ENCODE measurements at regions not wholly inside any gene's neighbourhood (a gene's known extent, or its start where the extent isn't known, plus 50 kb on each side); places are given as distances from the start of the nearest gene placed in this dataset.

GRCh38 chr9:11646831-11647230 is 1034.0 kb upstream of the PTPRD start:
- no peak for FAIRE-seq
- Histone ChIP-seq H3K4me2 (no peak overlapping the region), H3K9me3 (peaks cover 3% of the 10 kb centered on the region; the same call in 1 of the 3 replicates), H3K4me3 (no peak overlapping the region), H3K27ac (no peak overlapping the region), H3K4me1 (no peaks in the 10 kb centered on the region)
- ATAC-seq: no peak
- POLR2A ChIA-PET: no interaction called here
- no peak for DNase-seq (ENCODE audit: low read depth in 1 of 2, low spot score in 1 of 2)
- CTCF ChIA-PET: no interaction called here
- TF ChIP-seq HDAC2 (IDR thresholded peaks at IDR 0.05): no peak
- no peak for TF ChIP-seq ESRRA (IDR thresholded peaks at IDR 0.05; ENCODE audit: borderline replicate concordance, low read length)
- 87% methylated on average over 1 of the region's 1 CpG for WGBS (ENCODE audit: missing lambda C conversion rate)

DNA sequence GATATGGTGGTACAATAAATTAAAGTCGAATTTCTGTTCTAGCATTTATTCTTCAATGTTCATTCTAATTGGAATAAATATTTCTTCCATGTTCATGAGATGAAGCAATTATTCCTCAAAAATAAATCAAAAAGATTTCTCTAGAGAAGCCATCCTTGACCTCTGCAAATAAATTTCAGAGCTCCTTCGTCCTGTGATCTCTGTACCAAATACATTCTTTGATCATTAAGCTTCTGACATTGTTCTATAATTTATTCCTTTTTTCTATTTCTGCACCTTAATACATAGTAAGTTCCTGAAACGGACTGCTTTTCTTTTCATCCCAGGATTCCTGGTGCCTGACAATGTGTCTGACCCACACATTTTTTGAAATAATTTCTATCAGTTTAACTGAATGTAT is 1039.3 kb upstream of the TYRP1 start:
- ATAC-seq: no peak
- no peak for FAIRE-seq
- Histone ChIP-seq H3K27ac (no peak overlapping the region), H3K4me1 (no peaks in the 10 kb centered on the region), H3K4me3 (no peak overlapping the region), H3K9me3 (no peaks in the 10 kb centered on the region; the same call in 2 of the 3 replicates), H3K4me2 (no peak overlapping the region)
- ChIA-PET POLR2A (no interaction called here), CTCF (no interaction called here)
- no peak for DNase-seq (ENCODE audit: low read depth in 1 of 2, low spot score in 1 of 2)
- 0% methylated on average over 3 of the region's 3 CpGs for WGBS (ENCODE audit: missing lambda C conversion rate)
- no peak for TF ChIP-seq ZC3H11A (IDR thresholded peaks at IDR 0.05)
- TF ChIP-seq, protein P1, sequence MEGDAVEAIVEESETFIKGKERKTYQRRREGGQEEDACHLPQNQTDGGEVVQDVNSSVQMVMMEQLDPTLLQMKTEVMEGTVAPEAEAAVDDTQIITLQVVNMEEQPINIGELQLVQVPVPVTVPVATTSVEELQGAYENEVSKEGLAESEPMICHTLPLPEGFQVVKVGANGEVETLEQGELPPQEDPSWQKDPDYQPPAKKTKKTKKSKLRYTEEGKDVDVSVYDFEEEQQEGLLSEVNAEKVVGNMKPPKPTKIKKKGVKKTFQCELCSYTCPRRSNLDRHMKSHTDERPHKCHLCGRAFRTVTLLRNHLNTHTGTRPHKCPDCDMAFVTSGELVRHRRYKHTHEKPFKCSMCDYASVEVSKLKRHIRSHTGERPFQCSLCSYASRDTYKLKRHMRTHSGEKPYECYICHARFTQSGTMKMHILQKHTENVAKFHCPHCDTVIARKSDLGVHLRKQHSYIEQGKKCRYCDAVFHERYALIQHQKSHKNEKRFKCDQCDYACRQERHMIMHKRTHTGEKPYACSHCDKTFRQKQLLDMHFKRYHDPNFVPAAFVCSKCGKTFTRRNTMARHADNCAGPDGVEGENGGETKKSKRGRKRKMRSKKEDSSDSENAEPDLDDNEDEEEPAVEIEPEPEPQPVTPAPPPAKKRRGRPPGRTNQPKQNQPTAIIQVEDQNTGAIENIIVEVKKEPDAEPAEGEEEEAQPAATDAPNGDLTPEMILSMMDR (IDR thresholded peaks at IDR 0.05): no peak
- TF ChIP-seq RFX5 (IDR thresholded peaks at IDR 0.05): no peak
- TF ChIP-seq RCOR1 (IDR thresholded peaks at IDR 0.05; ENCODE audit: low read depth, low read length): no peak
- no peak for TF ChIP-seq TP53 (CRISPR knock-in tag; IDR thresholded peaks at IDR 0.05)
- TF ChIP-seq BHLHE40 (IDR thresholded peaks at IDR 0.05; ENCODE audit: low read depth, low read length): no peak
- TF ChIP-seq, protein P2, sequence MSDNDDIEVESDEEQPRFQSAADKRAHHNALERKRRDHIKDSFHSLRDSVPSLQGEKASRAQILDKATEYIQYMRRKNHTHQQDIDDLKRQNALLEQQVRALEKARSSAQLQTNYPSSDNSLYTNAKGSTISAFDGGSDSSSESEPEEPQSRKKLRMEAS (IDR thresholded peaks at IDR 0.05): no peak
- TF ChIP-seq, protein P3, sequence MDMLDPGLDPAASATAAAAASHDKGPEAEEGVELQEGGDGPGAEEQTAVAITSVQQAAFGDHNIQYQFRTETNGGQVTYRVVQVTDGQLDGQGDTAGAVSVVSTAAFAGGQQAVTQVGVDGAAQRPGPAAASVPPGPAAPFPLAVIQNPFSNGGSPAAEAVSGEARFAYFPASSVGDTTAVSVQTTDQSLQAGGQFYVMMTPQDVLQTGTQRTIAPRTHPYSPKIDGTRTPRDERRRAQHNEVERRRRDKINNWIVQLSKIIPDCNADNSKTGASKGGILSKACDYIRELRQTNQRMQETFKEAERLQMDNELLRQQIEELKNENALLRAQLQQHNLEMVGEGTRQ (IDR thresholded peaks at IDR 0.05): no peak
- no peak for TF ChIP-seq ZSCAN20 (CRISPR knock-in tag; IDR thresholded peaks at IDR 0.05)
- TF ChIP-seq ESRRA (IDR thresholded peaks at IDR 0.05; ENCODE audit: borderline replicate concordance, low read length): no peak
- no peak for TF ChIP-seq PHF8 (IDR thresholded peaks at IDR 0.05; ENCODE audit: borderline replicate concordance, low read depth)
- TF ChIP-seq NR3C1 (IDR thresholded peaks at IDR 0.05): no peak
- no peak for TF ChIP-seq NFE2L2 (conservative IDR thresholded peaks at IDR 0.05; ENCODE audit: low read length)
- TF ChIP-seq POLR2A (IDR thresholded peaks at IDR 0.05; ENCODE audit: low read length): no peak
- no peak for TF ChIP-seq CBX2 (IDR thresholded peaks at IDR 0.05; ENCODE audit: borderline replicate concordance, low read depth)
- TF ChIP-seq ZNF302 (CRISPR knock-in tag; IDR thresholded peaks at IDR 0.05): no peak
- no peak for TF ChIP-seq CBX8 (IDR thresholded peaks at IDR 0.05)

DNA sequence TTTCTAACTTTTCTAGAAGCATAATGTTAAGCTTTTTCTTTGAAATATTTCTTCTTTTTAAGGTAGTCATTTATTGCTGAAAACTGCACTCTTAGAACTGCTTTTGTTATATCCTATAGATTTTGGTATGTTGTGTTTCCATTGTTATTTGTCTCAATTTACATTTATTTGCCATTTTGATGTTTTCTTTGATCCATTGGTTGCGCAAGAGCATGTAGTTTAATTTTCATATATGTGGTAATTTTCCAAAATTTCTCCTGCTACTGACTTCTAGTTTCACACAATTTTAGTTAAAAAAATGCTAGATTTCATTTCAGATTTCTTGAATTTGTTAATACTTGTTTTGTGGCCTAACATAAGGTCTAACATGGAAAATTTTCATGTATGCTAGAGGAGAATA is 1029.3 kb upstream of the TYRP1 start:
- 22% methylated on average over 1 of the region's 1 CpG for WGBS (ENCODE audit: missing lambda C conversion rate)
- ChIA-PET POLR2A (no interaction called here), CTCF (interaction anchor here (0.6 kb wide), 1 partner anchor 384 kb away, joined by 3 read pairs; no protein-coding TSS in a partner anchor)
- no peak overlapping the region for H3K4me3 ChIP-seq
- no peak for DNase-seq (ENCODE audit: low read depth in 1 of 2, low spot score in 1 of 2)
- no peak overlapping the region for H3K4me2 ChIP-seq
- H3K27ac ChIP-seq: no peak overlapping the region
- H3K4me1 ChIP-seq: no peaks in the 10 kb centered on the region
- no peak for ATAC-seq
- TF ChIP-seq E2F6 (IDR thresholded peaks at IDR 0.05; ENCODE audit: borderline replicate concordance, low read depth) (no peak), RFX5 (IDR thresholded peaks at IDR 0.05) (no peak), RNF2 (IDR thresholded peaks at IDR 0.05; ENCODE audit: borderline replicate concordance, low read depth) (no peak), FOSL2 (IDR thresholded peaks at IDR 0.05) (no peak), FOSL2 (CRISPR knock-in tag; IDR thresholded peaks at IDR 0.05) (no peak), MAZ (IDR thresholded peaks at IDR 0.05; ENCODE audit: borderline replicate concordance, low read depth, low read length) (no peak), NR3C1 (IDR thresholded peaks at IDR 0.05) (no peak), RAD21 (conservative IDR thresholded peaks at IDR 0.05 in 1 of 2, IDR thresholded peaks at IDR 0.05 in 1 of 2) (no peak), CBX2 (IDR thresholded peaks at IDR 0.05; ENCODE audit: borderline replicate concordance, low read depth) (no peak), CHD2 (IDR thresholded peaks at IDR 0.05; ENCODE audit: low read length, partially characterized antibody) (no peak), TFCP2L1 (CRISPR knock-in tag; IDR thresholded peaks at IDR 0.05) (no peak)
- no peaks in the 10 kb centered on the region for H3K9me3 ChIP-seq
- FAIRE-seq: no peak

Data from A549 (cell line).